ENCODE measurements at regions not wholly inside any gene's neighbourhood (a gene's known extent, or its start where the extent isn't known, plus 50 kb on each side); places are given as distances from the start of the nearest gene placed in this dataset.

DNA sequence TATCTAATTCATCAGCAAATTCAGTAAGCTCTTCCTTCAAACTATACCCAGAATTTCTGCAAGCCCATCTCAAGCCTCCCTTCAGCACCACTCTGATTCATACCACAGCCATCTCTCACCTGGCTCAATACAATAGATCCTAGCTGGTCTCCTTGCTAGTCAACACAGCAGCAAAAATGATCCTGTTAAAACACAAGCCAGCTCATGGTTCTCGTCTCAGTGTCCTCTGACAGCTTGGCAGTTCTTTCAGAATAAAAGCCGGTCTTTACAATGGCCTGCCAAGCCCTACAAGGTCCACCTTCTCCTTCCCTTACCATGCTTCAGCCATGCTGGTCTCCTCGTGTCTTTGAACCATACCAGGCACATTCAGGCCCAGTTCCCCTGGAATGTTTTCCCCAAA, 296.9 kb upstream of the RND3 start:
- TF ChIP-seq, protein P1, sequence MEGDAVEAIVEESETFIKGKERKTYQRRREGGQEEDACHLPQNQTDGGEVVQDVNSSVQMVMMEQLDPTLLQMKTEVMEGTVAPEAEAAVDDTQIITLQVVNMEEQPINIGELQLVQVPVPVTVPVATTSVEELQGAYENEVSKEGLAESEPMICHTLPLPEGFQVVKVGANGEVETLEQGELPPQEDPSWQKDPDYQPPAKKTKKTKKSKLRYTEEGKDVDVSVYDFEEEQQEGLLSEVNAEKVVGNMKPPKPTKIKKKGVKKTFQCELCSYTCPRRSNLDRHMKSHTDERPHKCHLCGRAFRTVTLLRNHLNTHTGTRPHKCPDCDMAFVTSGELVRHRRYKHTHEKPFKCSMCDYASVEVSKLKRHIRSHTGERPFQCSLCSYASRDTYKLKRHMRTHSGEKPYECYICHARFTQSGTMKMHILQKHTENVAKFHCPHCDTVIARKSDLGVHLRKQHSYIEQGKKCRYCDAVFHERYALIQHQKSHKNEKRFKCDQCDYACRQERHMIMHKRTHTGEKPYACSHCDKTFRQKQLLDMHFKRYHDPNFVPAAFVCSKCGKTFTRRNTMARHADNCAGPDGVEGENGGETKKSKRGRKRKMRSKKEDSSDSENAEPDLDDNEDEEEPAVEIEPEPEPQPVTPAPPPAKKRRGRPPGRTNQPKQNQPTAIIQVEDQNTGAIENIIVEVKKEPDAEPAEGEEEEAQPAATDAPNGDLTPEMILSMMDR (conservative IDR thresholded peaks at IDR 0.05; ENCODE audit: low read depth, low read length): no peak
- TF ChIP-seq EZH2phosphoT487 (IDR thresholded peaks at IDR 0.05; ENCODE audit: borderline replicate concordance, low read length): no peak

Data from PC-3 (cell line).